ENCODE measurements at regions not wholly inside any gene's neighbourhood (a gene's known extent, or its start where the extent isn't known, plus 50 kb on each side); places are given as distances from the start of the nearest gene placed in this dataset.
"Not testable (repeated sequence)": the region's sequence is repeated elsewhere in the genome, so short reads cannot be mapped to it uniquely, and the experiment has no call there.

DNA sequence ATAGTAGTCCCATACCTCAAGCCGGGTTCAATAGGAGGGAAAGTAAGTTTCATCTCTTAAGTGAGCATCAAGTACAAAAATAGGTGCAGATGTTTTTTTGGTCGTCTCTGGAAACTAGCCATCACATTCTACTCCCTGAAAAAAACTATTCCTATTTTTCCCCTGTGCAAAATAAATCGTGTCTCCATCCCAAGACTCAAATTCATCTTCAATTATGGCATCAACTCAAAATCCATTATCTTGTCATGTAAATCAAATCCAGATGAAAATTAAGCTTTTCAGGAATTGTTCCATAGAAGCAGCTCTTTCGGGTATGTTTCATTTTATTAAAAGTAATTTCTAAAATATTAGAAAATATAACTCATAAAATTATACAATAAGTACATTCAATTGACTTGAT, 1368.4 kb downstream of the GRIK2 start:
- H3K4ac ChIP-seq (ENCODE audit: low read depth in 1 of 2, low read length in 2 of 2): no peak overlapping the region
- no peaks in the 10 kb centered on the region for H3K36me3 ChIP-seq (ENCODE audit: control insufficient read depth in 1 of 2, insufficient read depth in 2 of 2, low read depth in 1 of 2, low read length in 2 of 2)
- H2BK12ac ChIP-seq (ENCODE audit: low read length in 2 of 2): no peak overlapping the region
- no peak overlapping the region for H3K18ac ChIP-seq (ENCODE audit: low read depth in 1 of 2, low read length in 2 of 2)
- no peak overlapping the region for H3K27ac ChIP-seq (ENCODE audit: low read length, poor library complexity, severe bottlenecking)
- no peak overlapping the region for H3K4me3 ChIP-seq (ENCODE audit: insufficient read depth in 1 of 2, low read depth in 1 of 2, low read length in 2 of 2)
- WGBS: 90% methylated on average over 3 of the region's 4 CpGs
- no peaks in the 10 kb centered on the region for H3K27me3 ChIP-seq (ENCODE audit: control insufficient read depth in 1 of 2, insufficient read depth in 1 of 2, low read length in 2 of 2)
- H2BK5ac ChIP-seq (ENCODE audit: low read depth, low read length, poor library complexity, severe bottlenecking): no peak overlapping the region
- H3K9me3 ChIP-seq (ENCODE audit: control insufficient read depth, low read length): no peaks in the 10 kb centered on the region
- H3K14ac ChIP-seq (ENCODE audit: low read length in 2 of 2): no peak overlapping the region
- no peak overlapping the region for H2BK15ac ChIP-seq (ENCODE audit: low read depth, poor library complexity, severe bottlenecking)
- no peak overlapping the region for H2AK5ac ChIP-seq (ENCODE audit: low read length, severe bottlenecking)
- no peaks in the 10 kb centered on the region for H3K4me1 ChIP-seq (ENCODE audit: control insufficient read depth, insufficient read depth, low read depth, low read length)
- no peak overlapping the region for H4K91ac ChIP-seq (ENCODE audit: low read length)
- H3K4me2 ChIP-seq (ENCODE audit: low read length, poor library complexity, severe bottlenecking): no peak overlapping the region
- no peak overlapping the region for H2AFZ ChIP-seq (ENCODE audit: low read depth, low read length)
- no peak overlapping the region for H2BK120ac ChIP-seq (ENCODE audit: low read depth, low read length)
- no peak for DNase-seq
- H3K79me1 ChIP-seq (replicated peaks; ENCODE audit: low read length, poor library complexity, severe bottlenecking): no peaks in the 10 kb centered on the region
- no peak overlapping the region for H3K9ac ChIP-seq (ENCODE audit: low read length)
- H3K23ac ChIP-seq (ENCODE audit: low read length in 2 of 2): no peak overlapping the region
- no peak overlapping the region for H4K8ac ChIP-seq (ENCODE audit: low read length)

DNA sequence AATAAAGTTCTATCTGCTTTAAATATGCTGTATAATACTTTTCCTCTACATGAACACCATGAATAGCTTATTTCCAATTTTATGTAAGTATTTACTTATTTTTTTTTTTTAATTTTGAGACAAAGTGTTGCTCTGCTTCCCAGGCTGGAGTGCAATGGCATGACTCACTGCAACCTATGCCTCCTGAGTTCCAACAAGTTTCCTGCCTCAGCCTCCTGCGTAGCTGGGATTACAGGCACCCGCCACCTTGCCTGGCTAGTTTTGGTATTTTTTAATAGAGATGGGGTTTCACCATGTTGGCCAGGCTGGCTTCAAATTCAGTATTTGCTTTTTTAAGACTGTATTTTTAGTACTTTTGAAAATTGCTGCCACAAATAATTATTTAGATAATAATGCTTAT, 1365.9 kb downstream of the GRIK2 start:
- no peak overlapping the region for H3K27ac ChIP-seq (ENCODE audit: low read length, poor library complexity, severe bottlenecking)
- H3K4me1 ChIP-seq (ENCODE audit: control insufficient read depth, insufficient read depth, low read depth, low read length): no peaks in the 10 kb centered on the region
- H2BK12ac ChIP-seq (ENCODE audit: low read length in 2 of 2): no peak overlapping the region
- H2BK120ac ChIP-seq (ENCODE audit: low read depth, low read length): no peak overlapping the region
- H2AK5ac ChIP-seq (ENCODE audit: low read length, severe bottlenecking): no peak overlapping the region
- no peaks in the 10 kb centered on the region for H3K79me1 ChIP-seq (replicated peaks; ENCODE audit: low read length, poor library complexity, severe bottlenecking)
- DNase-seq: no peak
- no peak overlapping the region for H2BK5ac ChIP-seq (ENCODE audit: low read depth, low read length, poor library complexity, severe bottlenecking)
- H3K4me3 ChIP-seq (ENCODE audit: insufficient read depth in 1 of 2, low read depth in 1 of 2, low read length in 2 of 2): no peak overlapping the region
- no peak overlapping the region for H4K91ac ChIP-seq (ENCODE audit: low read length)
- no peaks in the 10 kb centered on the region for H3K27me3 ChIP-seq (ENCODE audit: control insufficient read depth in 1 of 2, insufficient read depth in 1 of 2, low read length in 2 of 2)
- no CpG with 5 or more reads among the region's 2 CpGs for WGBS
- no peak overlapping the region for H4K8ac ChIP-seq (ENCODE audit: low read length)
- H3K9me3 ChIP-seq (ENCODE audit: control insufficient read depth, low read length): no peaks in the 10 kb centered on the region
- H3K9ac ChIP-seq (ENCODE audit: low read length): no peak overlapping the region
- no peaks in the 10 kb centered on the region for H3K36me3 ChIP-seq (ENCODE audit: control insufficient read depth in 1 of 2, insufficient read depth in 2 of 2, low read depth in 1 of 2, low read length in 2 of 2)
- no peak overlapping the region for H3K4me2 ChIP-seq (ENCODE audit: low read length, poor library complexity, severe bottlenecking)
- H3K23ac ChIP-seq (ENCODE audit: low read length in 2 of 2): no peak overlapping the region
- H3K14ac ChIP-seq (ENCODE audit: low read length in 2 of 2): no peak overlapping the region
- no peak overlapping the region for H3K4ac ChIP-seq (ENCODE audit: low read depth in 1 of 2, low read length in 2 of 2)
- H2BK15ac ChIP-seq (ENCODE audit: low read depth, poor library complexity, severe bottlenecking): no peak overlapping the region
- H3K18ac ChIP-seq (ENCODE audit: low read depth in 1 of 2, low read length in 2 of 2): no peak overlapping the region
- no peak overlapping the region for H2AFZ ChIP-seq (ENCODE audit: low read depth, low read length)

DNA sequence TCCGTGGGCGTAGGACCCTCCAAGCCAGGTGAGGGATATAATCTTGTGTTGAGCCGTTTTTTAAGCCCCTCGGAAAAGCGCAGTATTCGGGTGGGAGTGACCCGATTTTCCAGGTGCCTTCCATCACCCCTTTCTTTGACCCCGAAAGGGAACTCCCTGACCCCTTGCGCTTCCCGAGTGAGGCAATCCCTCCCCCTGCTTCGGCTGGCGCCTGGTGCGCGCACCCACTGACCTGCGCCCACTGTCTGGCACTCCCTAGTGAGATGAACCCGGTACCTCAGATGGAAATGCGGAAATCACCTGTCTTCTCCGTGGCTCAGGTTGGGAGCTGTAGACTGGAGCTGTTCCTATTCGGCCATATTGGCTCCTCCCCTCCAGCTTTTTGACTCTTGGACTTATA, 1365.0 kb downstream of the GRIK2 start:
- H2AK5ac ChIP-seq (ENCODE audit: low read length, severe bottlenecking); H3K4ac ChIP-seq (ENCODE audit: low read depth in 1 of 2, low read length in 2 of 2); H3K27me3 ChIP-seq (ENCODE audit: control insufficient read depth in 1 of 2, insufficient read depth in 1 of 2, low read length in 2 of 2); H2BK12ac ChIP-seq (ENCODE audit: low read length in 2 of 2); H2AFZ ChIP-seq (ENCODE audit: low read depth, low read length); H3K27ac ChIP-seq (ENCODE audit: low read length, poor library complexity, severe bottlenecking); H3K14ac ChIP-seq (ENCODE audit: low read length in 2 of 2); H3K23ac ChIP-seq (ENCODE audit: low read length in 2 of 2); H3K36me3 ChIP-seq (ENCODE audit: control insufficient read depth in 1 of 2, insufficient read depth in 2 of 2, low read depth in 1 of 2, low read length in 2 of 2); H3K4me3 ChIP-seq (ENCODE audit: insufficient read depth in 1 of 2, low read depth in 1 of 2, low read length in 2 of 2); H3K4me2 ChIP-seq (ENCODE audit: low read length, poor library complexity, severe bottlenecking); H3K9me3 ChIP-seq (ENCODE audit: control insufficient read depth, low read length); H4K91ac ChIP-seq (ENCODE audit: low read length); H4K8ac ChIP-seq (ENCODE audit: low read length); DNase-seq; H2BK5ac ChIP-seq (ENCODE audit: low read depth, low read length, poor library complexity, severe bottlenecking); H3K4me1 ChIP-seq (ENCODE audit: control insufficient read depth, insufficient read depth, low read depth, low read length); H3K18ac ChIP-seq (ENCODE audit: low read depth in 1 of 2, low read length in 2 of 2); H2BK15ac ChIP-seq (ENCODE audit: low read depth, poor library complexity, severe bottlenecking); H2BK120ac ChIP-seq (ENCODE audit: low read depth, low read length); H3K79me1 ChIP-seq (replicated peaks; ENCODE audit: low read length, poor library complexity, severe bottlenecking); H3K9ac ChIP-seq (ENCODE audit: low read length): not testable (repeated sequence)
- WGBS: 94% methylated on average over 19 of the region's 19 CpGs

DNA sequence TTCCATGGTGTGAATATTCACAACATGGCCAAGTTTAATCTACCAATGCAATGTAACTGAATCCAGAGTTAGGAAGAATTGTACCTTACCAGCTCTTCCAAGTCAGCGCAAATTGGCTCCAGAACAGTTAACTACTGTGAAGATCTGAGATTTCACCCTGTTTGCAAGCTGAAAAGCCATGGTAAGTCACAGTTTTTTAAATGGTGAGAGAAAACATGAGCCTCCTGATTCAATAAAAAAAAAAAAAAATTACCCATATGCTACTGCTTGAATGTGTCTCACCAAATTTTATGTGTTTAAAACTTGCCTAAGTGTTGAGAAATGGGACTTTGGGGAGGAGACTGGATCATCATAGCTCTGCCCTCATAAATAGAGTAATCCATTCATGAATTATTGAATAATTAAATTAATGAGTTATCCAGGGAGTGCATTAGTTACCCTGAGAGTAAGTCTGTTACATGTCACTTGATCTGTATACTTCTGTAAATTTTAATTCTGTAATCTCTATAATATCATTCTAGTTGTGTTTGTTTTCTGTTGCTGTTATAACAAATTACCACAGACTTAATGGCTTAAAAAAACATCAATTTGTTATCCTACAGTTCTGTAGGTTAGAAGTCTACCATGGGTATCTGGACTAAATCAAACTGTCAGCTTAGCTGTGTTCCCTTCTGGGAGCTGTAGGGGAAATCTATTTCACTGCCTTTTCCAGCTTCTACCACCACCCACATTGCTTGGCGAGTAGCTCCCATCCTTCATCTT, 1355.9 kb downstream of the GRIK2 start:
- no peaks in the 10 kb centered on the region for H3K4me1 ChIP-seq (ENCODE audit: control insufficient read depth, insufficient read depth, low read depth, low read length)
- H3K27me3 ChIP-seq (ENCODE audit: control insufficient read depth in 1 of 2, insufficient read depth in 1 of 2, low read length in 2 of 2): no peaks in the 10 kb centered on the region
- no peak overlapping the region for H3K18ac ChIP-seq (ENCODE audit: low read depth in 1 of 2, low read length in 2 of 2)
- H3K9ac ChIP-seq (ENCODE audit: low read length): no peak overlapping the region
- H3K36me3 ChIP-seq (ENCODE audit: control insufficient read depth in 1 of 2, insufficient read depth in 2 of 2, low read depth in 1 of 2, low read length in 2 of 2): no peaks in the 10 kb centered on the region
- H3K23ac ChIP-seq (ENCODE audit: low read length in 2 of 2): no peak overlapping the region
- no peak overlapping the region for H3K4ac ChIP-seq (ENCODE audit: low read depth in 1 of 2, low read length in 2 of 2)
- no peak overlapping the region for H3K4me2 ChIP-seq (ENCODE audit: low read length, poor library complexity, severe bottlenecking)
- DNase-seq: peak; percentile 47
- no peak overlapping the region for H2BK5ac ChIP-seq (ENCODE audit: low read depth, low read length, poor library complexity, severe bottlenecking)
- H2BK12ac ChIP-seq (ENCODE audit: low read length in 2 of 2): no peak overlapping the region
- H2BK120ac ChIP-seq (ENCODE audit: low read depth, low read length): no peak overlapping the region
- no peak overlapping the region for H3K27ac ChIP-seq (ENCODE audit: low read length, poor library complexity, severe bottlenecking)
- no peak overlapping the region for H2BK15ac ChIP-seq (ENCODE audit: low read depth, poor library complexity, severe bottlenecking)
- no peak overlapping the region for H3K4me3 ChIP-seq (ENCODE audit: insufficient read depth in 1 of 2, low read depth in 1 of 2, low read length in 2 of 2)
- no peaks in the 10 kb centered on the region for H3K79me1 ChIP-seq (replicated peaks; ENCODE audit: low read length, poor library complexity, severe bottlenecking)
- no peak overlapping the region for H4K91ac ChIP-seq (ENCODE audit: low read length)
- no peak overlapping the region for H2AK5ac ChIP-seq (ENCODE audit: low read length, severe bottlenecking)
- no peak overlapping the region for H2AFZ ChIP-seq (ENCODE audit: low read depth, low read length)
- no peak overlapping the region for H4K8ac ChIP-seq (ENCODE audit: low read length)
- no peaks in the 10 kb centered on the region for H3K9me3 ChIP-seq (ENCODE audit: control insufficient read depth, low read length)
- 68% methylated on average over 2 of the region's 2 CpGs for WGBS
- H3K14ac ChIP-seq (ENCODE audit: low read length in 2 of 2): no peak overlapping the region

All from mesenchymal stem cell (in vitro differentiated cells and primary cell).